SKM-1 (cell line): ENCODE measurements at regions not wholly inside any gene's neighbourhood (a gene's known extent, or its start where the extent isn't known, plus 50 kb on each side); places are given as distances from the start of the nearest gene placed in this dataset.
"Not testable (repeated sequence)": the region's sequence is repeated elsewhere in the genome, so short reads cannot be mapped to it uniquely, and the experiment has no call there.

Experiments
- DNase-seq: peaks from one replicate; lab custom pipeline; 2025; ENCODE audit not compliant: unreplicated experiment; lab: John Stamatoyannopoulos, UW

GRCh38 chr7:46606761-46607160 lies 685.7 kb upstream of the IGFBP3 start:
- no peak for DNase-seq

DNA sequence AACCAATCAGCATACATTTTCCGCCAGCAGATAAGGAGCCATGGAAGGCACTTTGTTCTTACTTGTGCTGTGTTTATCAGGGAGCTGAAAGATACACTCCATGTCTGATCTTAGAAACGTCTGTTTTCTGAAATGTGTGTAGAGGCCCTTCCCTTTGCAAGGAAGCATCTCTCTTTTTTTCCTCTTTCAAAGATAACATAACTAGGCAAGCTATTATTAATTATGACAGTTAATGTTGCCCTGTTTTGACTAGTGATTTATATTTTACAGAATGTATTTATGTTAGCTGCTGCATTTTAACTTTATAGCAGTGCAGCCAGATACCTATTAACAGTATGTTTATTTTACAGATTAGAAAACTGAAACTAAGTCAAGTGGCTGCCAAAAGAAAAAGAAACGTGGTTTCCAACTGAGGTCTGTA lies 683.2 kb upstream of the IGFBP3 start:
- no peak for DNase-seq

DNA sequence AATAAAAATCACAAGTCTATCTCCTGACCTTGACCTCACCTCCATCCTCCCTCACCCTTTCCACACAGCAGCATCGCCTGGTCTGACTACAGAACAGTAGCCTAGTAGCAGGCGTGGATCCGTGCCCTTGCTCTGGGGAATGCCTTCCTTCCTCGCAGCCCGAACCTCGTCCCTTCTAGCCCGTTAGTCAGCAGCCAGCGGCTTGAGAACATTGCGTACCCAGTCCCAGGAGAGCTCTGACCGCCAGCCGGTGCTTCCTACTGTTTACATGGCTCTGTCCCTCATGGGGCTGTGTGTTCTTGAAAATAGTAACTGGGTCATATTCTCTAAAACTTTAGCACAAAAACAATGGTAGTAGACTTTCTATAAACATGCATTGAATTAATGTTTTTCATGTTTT lies 682.7 kb upstream of the IGFBP3 start:
- DNase-seq: no peak

- no peak for DNase-seq
Measured at GRCh38 chr7:46603296-46603752, 682.3 kb upstream of the IGFBP3 start.

DNA sequence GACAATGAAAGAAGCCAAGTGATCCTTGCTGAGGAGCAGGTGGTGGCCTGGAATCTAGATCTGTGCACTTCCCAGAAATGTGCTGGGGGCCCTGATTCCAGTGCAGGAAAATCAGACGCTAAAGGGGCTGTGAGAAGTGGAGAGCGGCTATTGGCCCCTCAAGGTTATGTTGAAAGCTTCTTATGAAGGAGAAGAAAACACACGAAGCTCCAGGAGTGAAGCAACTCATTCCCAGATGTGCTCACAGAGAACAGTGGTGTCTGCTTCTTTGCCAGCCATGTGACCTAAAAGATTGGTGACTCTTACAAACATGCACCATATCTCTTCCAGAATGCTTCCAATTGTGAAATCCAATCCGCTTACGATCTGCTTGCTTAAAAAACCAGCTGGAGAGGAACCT lies 679.3 kb upstream of the IGFBP3 start:
- DNase-seq: no peak

- not testable (repeated sequence) for DNase-seq
Measured at GRCh38 chr7:46594831-46595230, 673.8 kb upstream of the IGFBP3 start.

DNA sequence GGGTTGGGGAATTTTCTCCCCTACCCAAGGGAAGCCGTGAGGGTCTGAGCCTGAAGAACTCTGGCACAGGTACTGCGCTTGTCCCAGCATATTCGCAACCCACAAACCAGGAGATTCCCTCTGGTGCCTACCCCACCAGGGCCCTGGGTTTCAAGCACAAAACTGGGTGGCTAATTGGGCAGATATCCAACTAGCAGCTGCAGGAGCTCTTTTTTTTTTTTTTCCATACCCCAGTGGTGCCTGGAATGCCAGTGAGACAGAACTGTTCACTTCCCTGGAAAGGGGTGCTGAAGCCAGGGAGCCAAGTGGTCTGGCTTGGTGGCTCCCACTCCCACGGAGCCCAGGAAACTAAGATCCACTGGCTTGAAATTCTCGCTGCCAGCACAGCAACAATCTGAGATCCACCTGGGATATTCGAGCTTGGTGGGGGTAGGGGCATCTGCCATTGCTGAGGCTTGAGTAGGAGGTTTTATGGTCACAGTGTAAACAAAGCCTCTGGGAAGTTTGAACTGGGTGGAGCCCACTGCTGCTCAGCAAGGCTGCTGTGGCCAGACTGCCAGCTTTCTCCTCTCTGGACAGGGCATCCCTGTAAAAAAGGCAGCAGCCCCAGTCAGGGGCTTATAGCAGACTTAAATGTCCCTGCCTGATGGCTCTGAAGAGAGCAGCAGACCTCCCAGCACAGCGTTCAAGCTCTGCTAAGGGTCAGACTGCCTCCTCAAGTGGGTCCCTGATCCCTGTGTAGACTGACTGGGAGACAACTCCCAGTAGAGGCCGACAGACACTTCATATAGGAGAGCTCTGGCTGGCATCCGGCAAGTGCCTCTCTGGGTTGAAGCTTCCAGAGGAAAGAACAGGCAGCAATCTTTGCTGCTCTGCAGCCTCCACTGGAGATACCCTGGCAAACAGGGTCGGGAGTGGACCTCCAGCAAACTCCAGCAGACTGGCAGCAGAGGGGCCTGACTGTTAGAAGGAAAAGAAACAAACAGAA lies 670.1 kb upstream of the IGFBP3 start:
- not testable (repeated sequence) for DNase-seq

GRCh38 chr7:46589286-46589685 lies 668.2 kb upstream of the IGFBP3 start:
- no peak for DNase-seq

- DNase-seq: no peak
Measured at GRCh38 chr7:46586406-46586805, 665.3 kb upstream of the IGFBP3 start.

- no peak for DNase-seq
Measured at GRCh38 chr7:46583656-46584055, 662.6 kb upstream of the IGFBP3 start.

DNA sequence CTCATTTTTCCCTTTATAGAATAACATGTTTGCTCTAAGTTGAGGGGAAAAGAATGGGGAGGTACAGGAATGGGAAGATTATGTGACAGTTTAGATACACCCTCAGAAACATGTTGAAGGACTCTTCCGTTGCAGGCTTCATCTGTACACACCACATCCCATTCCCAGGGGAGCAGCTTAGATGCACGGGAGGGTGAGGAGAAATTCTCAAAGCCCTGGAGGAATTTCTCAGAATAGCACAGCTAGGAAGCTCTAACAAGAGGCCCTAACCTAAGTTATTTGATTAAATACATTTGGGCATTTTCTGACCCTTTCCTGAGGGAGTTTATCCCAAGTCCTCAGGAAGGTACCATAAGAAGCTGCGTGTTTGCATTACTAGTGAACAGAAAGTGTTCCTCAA lies 660.2 kb upstream of the IGFBP3 start:
- no peak for DNase-seq

DNA sequence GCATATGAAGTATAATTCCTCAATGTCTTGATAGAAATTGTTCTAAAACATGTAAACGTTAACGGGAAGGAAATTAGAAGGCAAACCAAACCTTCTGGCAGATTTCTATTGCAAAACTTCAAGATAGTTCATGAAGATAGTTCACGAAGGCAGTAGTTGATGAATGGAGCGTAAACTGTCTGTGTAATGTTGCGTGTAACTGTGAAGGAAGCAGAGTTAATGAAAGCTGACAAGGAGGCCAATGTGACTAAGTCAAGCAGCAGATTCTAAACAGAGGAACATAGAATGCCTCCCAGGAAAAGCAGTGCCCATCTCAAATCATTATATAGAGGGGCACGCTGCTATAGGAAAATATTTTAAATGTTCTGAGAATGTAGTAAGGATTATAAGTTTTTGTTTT lies 659.7 kb upstream of the IGFBP3 start:
- no peak for DNase-seq

GRCh38 chr7:46577394-46577793 lies 656.3 kb upstream of the IGFBP3 start:
- DNase-seq: no peak

GRCh38 chr7:46576950-46577349 lies 655.9 kb upstream of the IGFBP3 start:
- DNase-seq: no peak

DNA sequence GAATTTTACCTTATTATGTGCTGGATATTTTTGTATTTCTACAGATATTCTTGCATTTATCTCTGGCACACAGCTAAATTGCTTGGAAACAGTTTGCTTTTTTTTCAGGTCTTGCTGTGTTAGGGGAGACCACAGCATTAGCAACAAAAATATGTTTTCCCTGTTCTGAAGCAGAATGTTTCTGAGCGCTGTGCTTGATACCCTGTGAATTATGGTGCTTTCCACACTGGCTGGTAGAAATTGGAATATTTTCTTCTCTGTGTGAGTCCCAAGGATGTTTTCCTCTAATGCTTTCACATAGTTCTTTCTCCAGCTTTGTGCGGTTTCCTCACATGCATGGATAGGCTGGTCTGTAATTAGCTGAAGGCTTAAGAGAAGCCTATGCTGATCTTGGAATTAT lies 651.6 kb upstream of the IGFBP3 start:
- DNase-seq: no peak

GRCh38 chr7:46571996-46572395 lies 650.9 kb upstream of the IGFBP3 start:
- no peak for DNase-seq

- no peak for DNase-seq
Measured at GRCh38 chr7:46569133-46569465, 648.0 kb upstream of the IGFBP3 start.

DNA sequence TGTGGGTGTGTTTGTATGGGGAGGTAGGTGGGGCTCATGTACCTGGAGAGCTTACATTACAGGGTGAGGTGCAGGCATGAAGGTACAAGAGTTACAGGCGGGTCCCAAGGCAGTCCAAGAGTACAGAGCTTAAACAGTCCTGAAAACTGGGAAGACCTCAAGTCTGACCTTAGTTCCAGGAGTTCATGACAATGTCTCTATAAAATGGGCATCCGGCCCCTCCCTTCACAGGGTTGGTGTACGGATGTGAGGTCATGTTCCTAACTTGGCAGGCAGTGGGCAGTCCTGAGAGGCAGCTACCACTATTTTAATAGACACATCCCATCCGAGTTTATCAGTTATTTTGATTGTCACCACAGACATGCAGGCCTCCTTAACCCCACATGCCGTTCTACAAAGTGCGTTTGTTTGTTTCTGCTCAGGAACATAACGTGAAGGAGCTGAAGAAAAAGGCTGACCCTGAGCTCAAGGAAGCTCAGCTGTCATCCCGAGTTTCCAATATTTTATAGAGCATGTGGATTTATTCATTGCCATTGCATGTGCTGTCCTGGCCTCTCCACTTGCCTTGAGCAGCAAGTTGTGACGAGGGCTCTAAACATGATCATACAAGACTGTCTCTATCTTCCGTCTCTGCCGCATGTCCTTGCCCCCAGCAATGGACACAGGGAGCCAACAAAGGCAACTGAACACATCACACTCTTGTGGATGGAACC lies 647.5 kb upstream of the IGFBP3 start:
- DNase-seq: no peak

DNA sequence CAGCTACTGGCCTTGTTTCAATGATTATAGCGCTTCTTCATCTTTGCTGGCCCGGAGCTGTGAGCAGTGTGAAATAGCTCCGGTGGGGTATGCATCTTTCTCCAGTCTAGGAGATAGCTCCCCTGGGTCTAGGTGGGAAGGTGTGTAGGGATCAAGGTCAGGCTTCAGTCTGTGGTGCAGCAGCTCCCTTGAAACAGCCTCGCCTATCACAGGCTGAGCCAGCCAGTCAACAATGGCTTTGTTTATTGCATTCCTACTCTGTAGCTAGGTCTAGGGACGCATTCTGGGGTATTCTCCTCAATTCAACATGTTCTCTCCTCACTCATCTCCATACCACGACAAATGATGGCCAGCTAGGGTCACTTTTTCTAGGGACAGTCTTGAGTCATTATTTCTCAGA lies 646.8 kb upstream of the IGFBP3 start:
- DNase-seq: no peak

DNA sequence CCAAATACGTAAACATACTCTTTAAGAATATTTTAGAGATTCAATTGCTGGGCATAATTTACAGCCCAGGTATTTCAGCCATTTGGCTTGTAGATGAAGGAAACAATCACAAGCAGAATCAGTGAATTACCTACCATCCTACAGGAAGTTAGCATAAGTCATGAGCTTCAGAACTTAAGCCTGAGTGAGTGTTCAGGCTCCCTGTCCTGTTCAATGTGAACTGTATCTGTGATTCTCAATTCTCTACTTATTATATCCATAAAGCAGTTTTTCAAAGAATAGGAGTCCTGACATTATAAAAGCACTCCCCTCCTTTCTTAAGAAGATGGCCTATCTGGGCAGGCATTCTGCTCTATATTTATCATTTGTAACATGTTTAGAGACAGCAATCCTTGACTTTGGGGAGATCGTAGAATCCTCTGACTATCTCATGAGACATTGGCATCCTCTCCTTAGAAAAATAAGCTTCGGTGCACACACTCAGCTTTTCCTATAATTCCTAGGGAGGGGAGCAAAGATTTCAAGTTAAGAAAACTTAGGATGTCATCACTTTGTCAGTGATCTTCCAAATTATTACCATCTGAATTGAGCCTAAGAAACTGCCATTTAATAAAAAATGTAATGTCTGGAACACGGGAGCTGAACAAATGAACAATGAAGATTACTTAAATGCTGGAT lies 645.2 kb upstream of the IGFBP3 start:
- DNase-seq: no peak

GRCh38 chr7:46565253-46566096 lies 644.4 kb upstream of the IGFBP3 start:
- no peak for DNase-seq
